Pancreas (tissue), 10 donors: ENCODE measurements at regions not wholly inside any gene's neighbourhood (a gene's known extent, or its start where the extent isn't known, plus 50 kb on each side); places are given as distances from the start of the nearest gene placed in this dataset.

Source experiments
- ATAC-seq, 4 donors: fragments of 200-7000 bp; cut with Tn5 transposase; one replicate each; pipeline versions ENCODE4 v1.8.0 to v1.9.1; 2020; ENCODE audit warnings: mild to moderate bottlenecking in 4 of 4, moderate library complexity in 4 of 4
- DNase-seq, 6 donors: peaks; one replicate each; pipeline ENCODE4 v3.0.0-alpha.2; 2020
- FAIRE-seq: peaks from 2 replicates; lab custom pipeline; 2012; peaks lifted over from hg19 to GRCh38; lab: Jason Lieb, UNC
- H3K27ac ChIP-seq, 4 donors: fragments of 200-600 bp; sonication (generic); 1 replicate in 3 of 4; 2 replicates in 1 of 4; pipeline versions ENCODE4 v1.5.0 to v1.8.0; 2020
- H3K27me3 ChIP-seq, 4 donors: fragments of 200-600 bp; one replicate each; pipeline ENCODE4 v1.8.0; 2021
- H3K36me3 ChIP-seq, 3 donors: fragments of 200-600 bp; sonication (generic) in 1 of 3; one replicate each; pipeline versions ENCODE4 v1.5.0 to v1.8.0; 2020 to 2021
- H3K4me1 ChIP-seq, 3 donors: fragments of 200-600 bp; one replicate each; pipeline ENCODE4 v1.8.0; 2021
- H3K4me3 ChIP-seq, 4 donors: fragments of 200-600 bp; sonication (generic) in 2 of 4; one replicate each; pipeline versions ENCODE4 v1.5.0 to v1.8.0; 2020 to 2021
- H3K9me3 ChIP-seq, 4 donors: fragments of 200-600 bp; one replicate each; pipeline ENCODE4 v1.8.0; 2021
- WGBS, 2 donors: extraction: QIAGEN DNeasy Blood & Tissue Kit; methylation state at CpG; one replicate each; pipeline ENCODE4 v1.1.7; 2013; 5-methylcytosine and 5-hydroxymethylcytosine counted together
- intact Hi-C, 3 donors: fragments of 100-400 bp; cut with DNase I; formaldehyde crosslinking; loops; one replicate each; pipeline versions ENCODE4 v1.11.1 to v1.14.2; 2022
- TF ChIP-seq, protein P1 (sequence below), 4 donors: fragments of 200-600 bp; sonication (generic) in 3 of 4; IDR thresholded peaks; one replicate each; pipeline versions ENCODE4 v1.5.0 to v1.8.0; 2021; ENCODE audit warnings: antibody characterized with exemption in 4 of 4
- donor health status: healthy with polysubstance abuse.
- donor health status: DM: no; HTN: no; CAD: no; lungs with moderate emphysema.
- donor health status: DM: no; HTN: no; CAD: no.
- donor health status: control.
- donor health status: control.
- donor health status: Bipolar disorder and iron deficiency.
- donor health status: DM: yes; HTN: yes; CAD: no.
- donor health status: DM: no; HTN: no; CAD: no.
- donor health status: DM: no; HTN: no; CAD: no.
- donor health status: DM: yes; HTN: yes; CAD: no.

GRCh38 chr9:114733816-114734215 lies 51.8 kb upstream of the TEX48 start:
- TF ChIP-seq, protein P1, sequence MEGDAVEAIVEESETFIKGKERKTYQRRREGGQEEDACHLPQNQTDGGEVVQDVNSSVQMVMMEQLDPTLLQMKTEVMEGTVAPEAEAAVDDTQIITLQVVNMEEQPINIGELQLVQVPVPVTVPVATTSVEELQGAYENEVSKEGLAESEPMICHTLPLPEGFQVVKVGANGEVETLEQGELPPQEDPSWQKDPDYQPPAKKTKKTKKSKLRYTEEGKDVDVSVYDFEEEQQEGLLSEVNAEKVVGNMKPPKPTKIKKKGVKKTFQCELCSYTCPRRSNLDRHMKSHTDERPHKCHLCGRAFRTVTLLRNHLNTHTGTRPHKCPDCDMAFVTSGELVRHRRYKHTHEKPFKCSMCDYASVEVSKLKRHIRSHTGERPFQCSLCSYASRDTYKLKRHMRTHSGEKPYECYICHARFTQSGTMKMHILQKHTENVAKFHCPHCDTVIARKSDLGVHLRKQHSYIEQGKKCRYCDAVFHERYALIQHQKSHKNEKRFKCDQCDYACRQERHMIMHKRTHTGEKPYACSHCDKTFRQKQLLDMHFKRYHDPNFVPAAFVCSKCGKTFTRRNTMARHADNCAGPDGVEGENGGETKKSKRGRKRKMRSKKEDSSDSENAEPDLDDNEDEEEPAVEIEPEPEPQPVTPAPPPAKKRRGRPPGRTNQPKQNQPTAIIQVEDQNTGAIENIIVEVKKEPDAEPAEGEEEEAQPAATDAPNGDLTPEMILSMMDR (IDR thresholded peaks at IDR 0.05), result no peak
- no peak overlapping the region for H3K27ac ChIP-seq
- H3K27me3 ChIP-seq, result no peaks in the 10 kb centered on the region
- no peaks in the 10 kb centered on the region for H3K4me1 ChIP-seq
- H3K4me3 ChIP-seq, result no peak overlapping the region
- no peaks in the 10 kb centered on the region for H3K36me3 ChIP-seq
- DNase-seq (no peak), ATAC-seq (no peak), FAIRE-seq (no peak)
- WGBS, 2 donors, result 81 to 89% methylated on average over 5 of the region's 5 CpGs
- H3K9me3 ChIP-seq, result no peaks in the 10 kb centered on the region
- intact Hi-C loops, result loop anchor here in 2 of 3 donors (10.0 kb wide), 2 partner anchors 181 to 281 kb away; no protein-coding TSS in a partner anchor

- Histone ChIP-seq H3K4me3 (no peak overlapping the region), H3K9me3 (no peaks in the 10 kb centered on the region), H3K36me3 (no peaks in the 10 kb centered on the region), H3K4me1 (no peaks in the 10 kb centered on the region), H3K27ac (no peak overlapping the region), H3K27me3 (no peaks in the 10 kb centered on the region)
- DNase-seq (no peak), ATAC-seq (no peak), FAIRE-seq (no peak)
- intact Hi-C loops, result loop anchor here in 2 of 3 donors (10.0 kb wide), 2 partner anchors 182 to 282 kb away; no protein-coding TSS in a partner anchor
- TF ChIP-seq, protein P1 (IDR thresholded peaks at IDR 0.05), result no peak
- WGBS, 2 donors, result 70 to 82% methylated on average over 3 of the region's 3 CpGs
Observed at GRCh38 chr9:114732823-114733222, 50.8 kb upstream of the TEX48 start.
